Upper lobe of left lung (tissue), 6 donors: ENCODE measurements at regions not wholly inside any gene's neighbourhood (a gene's known extent, or its start where the extent isn't known, plus 50 kb on each side); places are given as distances from the start of the nearest gene placed in this dataset.

ENCODE experiments used
- ATAC-seq, 2 donors: fragments of 200-7000 bp; cut with Tn5 transposase; one replicate each; pipeline ENCODE4 v1.9.1; 2022; ENCODE audit warnings: mild to moderate bottlenecking in 2 of 2, moderate library complexity in 2 of 2; ENCODE audit not compliant: low FRiP score in 2 of 2
- DNase-seq, 2 donors: peaks; one replicate each; pipeline ENCODE4 v3.0.0-alpha.2; 2019 to 2020
- H3K27ac ChIP-seq, 4 donors: fragments of 200-600 bp; sonication (generic); one replicate each; pipeline ENCODE4 v1.5.1; 2016 to 2019
- H3K27me3 ChIP-seq, 4 donors: fragments of 200-600 bp; sonication (generic); one replicate each; pipeline ENCODE4 v1.5.1; 2017 to 2019
- H3K36me3 ChIP-seq, 4 donors: fragments of 200-600 bp; sonication (generic); one replicate each; pipeline ENCODE4 v1.5.1; 2016 to 2019
- H3K4me1 ChIP-seq, 4 donors: fragments of 200-600 bp; sonication (generic); one replicate each; pipeline ENCODE4 v1.5.1; 2018 to 2019
- H3K4me3 ChIP-seq, 4 donors: fragments of 200-600 bp; sonication (generic); one replicate each; pipeline ENCODE4 v1.5.1; 2017 to 2019; ENCODE audit warnings: mild to moderate bottlenecking in 2 of 4, moderate library complexity in 1 of 4
- H3K9me3 ChIP-seq, 4 donors: fragments of 200-600 bp; sonication (generic); one replicate each; pipeline ENCODE4 v1.5.1; 2018 to 2019
- CTCF ChIP-seq, 6 experiments: fragments of 450-650 bp in 4 of 6; fragments of 200-600 bp in 2 of 6; sonication (generic) in 2 of 6; IDR thresholded peaks; one replicate each; pipeline ENCODE4 v1.5.1; 2016 to 2019; ENCODE audit warnings: antibody characterized with exemption in 6 of 6
- EP300 ChIP-seq, 4 donors: sonication (generic); formaldehyde crosslinking; IDR thresholded peaks; one replicate each; pipeline ENCODE4 v1.5.1; 2017; ENCODE audit warnings: antibody characterized with exemption in 4 of 4, control low read depth in 2 of 4
- POLR2A ChIP-seq, 4 donors: fragments of 450-650 bp; IDR thresholded peaks; one replicate each; pipeline ENCODE4 v1.5.1; 2016 to 2017; ENCODE audit warnings: antibody characterized with exemption in 4 of 4, mild to moderate bottlenecking in 2 of 4
- POLR2AphosphoS5 ChIP-seq, 2 donors: sonication (generic); formaldehyde crosslinking; IDR thresholded peaks; one replicate each; pipeline ENCODE4 v1.5.1; 2017; ENCODE audit warnings: antibody characterized with exemption in 2 of 2
- WGBS, 2 donors: methylation state at CpG; one replicate each; pipeline ENCODE4 v1.1.5; 2017 to 2018; 5-methylcytosine and 5-hydroxymethylcytosine counted together
- donor health status: DM: no; HTN: no; CAD: no; lungs with moderate emphysema.
- donor health status: DM: no; HTN: yes; CAD: no; lungs with severe emphysema.

- no peak overlapping the region for H3K27ac ChIP-seq
- no peaks in the 10 kb centered on the region for H3K36me3 ChIP-seq
- no peaks in the 10 kb centered on the region for H3K27me3 ChIP-seq
- no peak overlapping the region for H3K4me3 ChIP-seq
- TF ChIP-seq CTCF (IDR thresholded peaks at IDR 0.05), result no peak
- no peaks in the 10 kb centered on the region for H3K9me3 ChIP-seq
- DNase-seq (no peak), ATAC-seq (no peak)
- no peaks in the 10 kb centered on the region for H3K4me1 ChIP-seq
- 69 to 77% methylated on average over 7 of the region's 7 CpGs for WGBS, 2 donors
These were observed 374.2 kb downstream of the BCL11B start for GRCh38 chr14:98897605-98898309.

- Histone ChIP-seq H3K36me3 (no peaks in the 10 kb centered on the region), H3K4me1 (no peaks in the 10 kb centered on the region), H3K4me3 (no peak overlapping the region), H3K27ac (no peak overlapping the region), H3K9me3 (no peaks in the 10 kb centered on the region), H3K27me3 (no peaks in the 10 kb centered on the region)
- DNase-seq, result no peak
- ATAC-seq, result no peak
- TF ChIP-seq POLR2A (IDR thresholded peaks at IDR 0.05) (no peak), POLR2AphosphoS5 (IDR thresholded peaks at IDR 0.05) (no peak), CTCF (IDR thresholded peaks at IDR 0.05) (no peak), EP300 (IDR thresholded peaks at IDR 0.05) (no peak)
- WGBS, 2 donors, result 61 to 67% methylated on average over 4 to 9 of the region's 9 CpGs
These were observed 372.6 kb downstream of the BCL11B start for GRCh38 chr14:98899441-98899840.

- Histone ChIP-seq H3K4me1 (no peaks in the 10 kb centered on the region), H3K36me3 (no peaks in the 10 kb centered on the region), H3K9me3 (no peaks in the 10 kb centered on the region), H3K27ac (no peak overlapping the region), H3K27me3 (no peaks in the 10 kb centered on the region), H3K4me3 (no peak overlapping the region)
- WGBS, 2 donors, result 92 to 93% methylated on average over 15 of the region's 15 CpGs
- no peak for TF ChIP-seq EP300 (IDR thresholded peaks at IDR 0.05)
- no peak for TF ChIP-seq POLR2A (IDR thresholded peaks at IDR 0.05)
- no peak for TF ChIP-seq CTCF (IDR thresholded peaks at IDR 0.05)
- no peak for TF ChIP-seq POLR2AphosphoS5 (IDR thresholded peaks at IDR 0.05)
- ATAC-seq (no peak), DNase-seq (no peak)
These were observed 371.8 kb downstream of the BCL11B start for GRCh38 chr14:98900236-98900635.

- ATAC-seq (no peak), DNase-seq (no peak)
- Histone ChIP-seq H3K27ac (no peak overlapping the region), H3K4me1 (no peaks in the 10 kb centered on the region), H3K4me3 (no peak overlapping the region), H3K36me3 (no peaks in the 10 kb centered on the region), H3K9me3 (no peaks in the 10 kb centered on the region), H3K27me3 (no peaks in the 10 kb centered on the region)
- no peak for TF ChIP-seq CTCF (IDR thresholded peaks at IDR 0.05)
- no peak for TF ChIP-seq EP300 (IDR thresholded peaks at IDR 0.05)
- no peak for TF ChIP-seq POLR2AphosphoS5 (IDR thresholded peaks at IDR 0.05)
- no peak for TF ChIP-seq POLR2A (IDR thresholded peaks at IDR 0.05)
- WGBS, 2 donors, result 55 to 64% methylated on average over 3 to 4 of the region's 4 CpGs
These were observed 371.2 kb downstream of the BCL11B start for GRCh38 chr14:98900798-98901197.

- H3K4me3 ChIP-seq, result no peak overlapping the region
- ATAC-seq (no peak), DNase-seq (no peak)
- H3K36me3 ChIP-seq, result no peaks in the 10 kb centered on the region
- no peak overlapping the region for H3K27ac ChIP-seq
- H3K9me3 ChIP-seq, result no peaks in the 10 kb centered on the region
- H3K4me1 ChIP-seq, result peaks cover 0 to 3% (median 1%) of the 10 kb centered on the region in 4 donors
- 85 to 91% methylated on average over 6 to 16 of the region's 16 CpGs for WGBS, 2 donors
- no peaks in the 10 kb centered on the region for H3K27me3 ChIP-seq
- TF ChIP-seq CTCF (IDR thresholded peaks at IDR 0.05) (no peak), POLR2A (IDR thresholded peaks at IDR 0.05) (no peak), POLR2AphosphoS5 (IDR thresholded peaks at IDR 0.05) (no peak), EP300 (IDR thresholded peaks at IDR 0.05) (no peak)
These were observed 370.3 kb downstream of the BCL11B start for GRCh38 chr14:98901511-98902205.
